HCT116 (cell line): ENCODE measurements at regions not wholly inside any gene's neighbourhood (a gene's known extent, or its start where the extent isn't known, plus 50 kb on each side); places are given as distances from the start of the nearest gene placed in this dataset.

Experiments
- ATAC-seq: fragments of 200-7000 bp; cut with Tn5 transposase; 2 replicates; pipeline ENCODE4 v1.9.1; 2020; ENCODE audit warnings: mild to moderate bottlenecking, moderate library complexity
- BruUV-seq: library from RNA; stranded (reverse); fragments of 400-500 nt; replicated peaks from 2 replicates; lab custom pipeline; 2021; lab: Mats Ljungman, UMichigan
- CTCF ChIA-PET: fragments of 300-600 bp; sonication (Branson Sonifier 250); formaldehyde crosslinking; loops from one replicate; lab custom pipeline; 2021; ENCODE audit warnings: antibody characterized with exemption; lab: Charles Lee
- POLR2A ChIA-PET: fragments of 300-600, 350-600 bp; sonication (Branson Sonifier 250); formaldehyde crosslinking; loops from one replicate; lab custom pipeline; 2021; ENCODE audit warnings: antibody characterized with exemption; lab: Charles Lee
- RAD21 ChIA-PET, 2 experiments: fragments of 300-600 bp; sonication (Branson Sonifier 250); formaldehyde crosslinking; loops; one replicate each; lab custom pipeline; 2023; ENCODE audit warnings: low total read pairs in 2 of 2; ENCODE audit not compliant: uncharacterized antibody in 2 of 2, unreplicated experiment in 2 of 2, low non-redundant PET in 1 of 2; lab: Charles Lee
- DNase-seq: peaks from one replicate; pipeline ENCODE4 v3.0.0-alpha.2; 2010; ENCODE audit warnings: low read depth, low spot score
- H2AFZ ChIP-seq: fragments of 200-600 bp; shearing (Covaris generic), sonication (generic); 2 replicates; pipeline ENCODE4 v1.6.1; 2017; ENCODE audit warnings: low read depth, mixed run types, mixed read lengths, antibody characterized with exemption, low read length; ENCODE audit not compliant: poor library complexity, severe bottlenecking
- H3K27ac ChIP-seq: 2 replicates; pipeline ENCODE4 v1.5.1; 2012; ENCODE audit warnings: low read depth, low read length
- H3K27me3 ChIP-seq: fragments of 200-600 bp; sonication (generic); 2 replicates; pipeline ENCODE4 v1.6.1; 2016; ENCODE audit warnings: mixed run types, low read length, mixed read lengths; ENCODE audit not compliant: insufficient read depth
- H3K36me3 ChIP-seq, 2 experiments: fragments of 200-500 bp in 1 of 2; fragments of 200-600 bp in 1 of 2; sonication (Bioruptor generic) in 1 of 2; sonication (generic) in 1 of 2; 2 replicates each; pipeline versions ENCODE4 v1.5.1 to v1.6.1; 2014 to 2016; ENCODE audit warnings: low read length in 2 of 2, inconsistent platforms in 1 of 2, mixed read lengths in 1 of 2, mixed run types in 1 of 2; ENCODE audit not compliant: insufficient read depth in 2 of 2, control insufficient read depth in 1 of 2
- H3K4me1 ChIP-seq, 2 experiments: fragments of 200-600 bp in 1 of 2; sonication (generic) in 1 of 2; 2 replicates each; pipeline versions ENCODE4 v1.5.1 to v1.6.1; 2012 to 2017; ENCODE audit warnings: low read length in 2 of 2, inconsistent platforms in 1 of 2, mild to moderate bottlenecking in 1 of 2, mixed read lengths in 1 of 2, mixed run types in 1 of 2, moderate library complexity in 1 of 2; ENCODE audit not compliant: insufficient read depth in 2 of 2, control insufficient read depth in 1 of 2
- H3K4me2 ChIP-seq: fragments of 200-600 bp; sonication (generic); 2 replicates; pipeline ENCODE4 v1.6.1; 2017; ENCODE audit warnings: mixed run types, low read length, mixed read lengths
- H3K4me3 ChIP-seq, 2 experiments: fragments of 200-600 bp in 1 of 2; sonication (generic) in 1 of 2; replicated peaks in 1 of 2; 2 replicates each; pipeline ENCODE4 v1.5.1; 2011 to 2016; ENCODE audit warnings: low read length in 2 of 2, control low read depth in 1 of 2, low read depth in 1 of 2, mild to moderate bottlenecking in 1 of 2, mixed read lengths in 1 of 2, mixed run types in 1 of 2
- H3K79me2 ChIP-seq: fragments of 200-600 bp; sonication (generic); 2 replicates; pipeline ENCODE4 v1.6.1; 2017; ENCODE audit warnings: mild to moderate bottlenecking, mixed run types, low read length, moderate library complexity, mixed read lengths; ENCODE audit not compliant: insufficient read depth
- H3K9ac ChIP-seq: fragments of 200-600 bp; sonication (generic); 2 replicates; pipeline ENCODE4 v1.6.1; 2016; ENCODE audit warnings: low read length, mixed read lengths
- H3K9me2 ChIP-seq: fragments of 200-600 bp; sonication (generic), shearing (Covaris generic); 2 replicates; pipeline ENCODE4 v1.6.1; 2017; ENCODE audit warnings: mixed run types, mild to moderate bottlenecking, moderate library complexity; ENCODE audit not compliant: insufficient read depth
- H3K9me3 ChIP-seq, 2 experiments: fragments of 200-500 bp in 1 of 2; fragments of 200-600 bp in 1 of 2; sonication (Bioruptor generic) in 1 of 2; sonication (generic) in 1 of 2; 2 replicates each; pipeline ENCODE4 v1.6.1; 2014 to 2017; ENCODE audit warnings: low read length in 2 of 2, mixed read lengths in 2 of 2, inconsistent platforms in 1 of 2, low read depth in 1 of 2, mild to moderate bottlenecking in 1 of 2, mixed run types in 1 of 2, moderate library complexity in 1 of 2; ENCODE audit not compliant: control insufficient read depth in 1 of 2, insufficient read depth in 1 of 2
- H4K20me1 ChIP-seq: fragments of 200-600 bp; sonication (generic), shearing (Covaris generic); 2 replicates; pipeline ENCODE4 v1.6.1; 2017; ENCODE audit warnings: mixed run types, mild to moderate bottlenecking, moderate library complexity; ENCODE audit not compliant: insufficient read depth
- CBX3 ChIP-seq: IDR thresholded peaks from 2 replicates; pipeline ENCODE4 v1.6.1; 2012; ENCODE audit warnings: low read depth
- CEBPB ChIP-seq: IDR thresholded peaks from 2 replicates; pipeline ENCODE4 v1.6.1; 2012; ENCODE audit warnings: low read depth
- EGR1 ChIP-seq: IDR thresholded peaks from 2 replicates; pipeline ENCODE4 v1.6.1; 2012; ENCODE audit warnings: low read depth
- EZH2 ChIP-seq: fragments of 200-600 bp; sonication (generic); IDR thresholded peaks from 2 replicates; pipeline ENCODE4 v1.6.1; 2017; ENCODE audit warnings: antibody characterized with exemption, mixed run types
- JUND ChIP-seq: IDR thresholded peaks from 2 replicates; pipeline ENCODE4 v1.6.1; 2012
- POLR2A ChIP-seq: IDR thresholded peaks from 2 replicates; pipeline ENCODE4 v1.7.0; 2011; ENCODE audit warnings: borderline replicate concordance; ENCODE audit not compliant: insufficient read depth, insufficient read length; ENCODE audit errors: extremely low read depth
- POLR2AphosphoS5 ChIP-seq: IDR thresholded peaks from 2 replicates; pipeline ENCODE4 v1.6.1; 2011; ENCODE audit warnings: mild to moderate bottlenecking, low read depth, low read length, moderate library complexity
- SIN3A ChIP-seq: IDR thresholded peaks from 2 replicates; pipeline ENCODE4 v1.6.1; 2012; ENCODE audit warnings: low read depth
- SP1 ChIP-seq: IDR thresholded peaks from 2 replicates; pipeline ENCODE4 v1.6.1; 2012; ENCODE audit warnings: low read depth
- SRF ChIP-seq: IDR thresholded peaks from 2 replicates; pipeline ENCODE4 v1.6.1; 2012; ENCODE audit warnings: low read depth
- TCF7L2 ChIP-seq: IDR thresholded peaks from 2 replicates; pipeline ENCODE4 v1.7.0; 2011; ENCODE audit warnings: borderline replicate concordance, inconsistent platforms; ENCODE audit not compliant: insufficient read depth, insufficient read length; ENCODE audit errors: extremely low read depth
- YY1 ChIP-seq: IDR thresholded peaks from 2 replicates; pipeline ENCODE4 v1.6.1; 2011; ENCODE audit warnings: low read length, low read depth, moderate library complexity, mild to moderate bottlenecking; ENCODE audit not compliant: insufficient replicate concordance; ENCODE audit errors: extremely low read depth
- ZNF274 ChIP-seq: fragments of 200-500 bp; sonication (Bioruptor generic); IDR thresholded peaks from 2 replicates; pipeline ENCODE4 v1.6.1; 2014; ENCODE audit warnings: mild to moderate bottlenecking, low read depth, low read length, inconsistent platforms
- intact Hi-C: fragments of 100-400 bp; cut with micrococcal nuclease; formaldehyde crosslinking; loops from 2 replicates; pipeline ENCODE4 v1.10.0; 2022
- TF ChIP-seq, protein P1 (sequence below): IDR thresholded peaks from 2 replicates; pipeline ENCODE4 v1.6.1; 2012
- TF ChIP-seq, protein P2 (sequence below): IDR thresholded peaks from 2 replicates; pipeline ENCODE4 v1.6.1; 2012
- TF ChIP-seq, protein P3 (sequence below): IDR thresholded peaks from 2 replicates; pipeline ENCODE4 v1.6.1; 2012; ENCODE audit warnings: low read depth
- TF ChIP-seq, protein P4 (sequence below), 3 experiments: fragments of 200-600 bp in 1 of 3; sonication (generic) in 1 of 3; IDR thresholded peaks in 2 of 3; conservative IDR thresholded peaks in 1 of 3; 2 replicates each; pipeline ENCODE4 v1.5.1; 2012 to 2017; ENCODE audit warnings: low read depth in 2 of 3, low read length in 2 of 3, antibody characterized with exemption in 1 of 3, borderline replicate concordance in 1 of 3, control low read depth in 1 of 3, mild to moderate bottlenecking in 1 of 3, mixed read lengths in 1 of 3, mixed run types in 1 of 3, moderate library complexity in 1 of 3; ENCODE audit not compliant: insufficient read depth in 1 of 3

DNA sequence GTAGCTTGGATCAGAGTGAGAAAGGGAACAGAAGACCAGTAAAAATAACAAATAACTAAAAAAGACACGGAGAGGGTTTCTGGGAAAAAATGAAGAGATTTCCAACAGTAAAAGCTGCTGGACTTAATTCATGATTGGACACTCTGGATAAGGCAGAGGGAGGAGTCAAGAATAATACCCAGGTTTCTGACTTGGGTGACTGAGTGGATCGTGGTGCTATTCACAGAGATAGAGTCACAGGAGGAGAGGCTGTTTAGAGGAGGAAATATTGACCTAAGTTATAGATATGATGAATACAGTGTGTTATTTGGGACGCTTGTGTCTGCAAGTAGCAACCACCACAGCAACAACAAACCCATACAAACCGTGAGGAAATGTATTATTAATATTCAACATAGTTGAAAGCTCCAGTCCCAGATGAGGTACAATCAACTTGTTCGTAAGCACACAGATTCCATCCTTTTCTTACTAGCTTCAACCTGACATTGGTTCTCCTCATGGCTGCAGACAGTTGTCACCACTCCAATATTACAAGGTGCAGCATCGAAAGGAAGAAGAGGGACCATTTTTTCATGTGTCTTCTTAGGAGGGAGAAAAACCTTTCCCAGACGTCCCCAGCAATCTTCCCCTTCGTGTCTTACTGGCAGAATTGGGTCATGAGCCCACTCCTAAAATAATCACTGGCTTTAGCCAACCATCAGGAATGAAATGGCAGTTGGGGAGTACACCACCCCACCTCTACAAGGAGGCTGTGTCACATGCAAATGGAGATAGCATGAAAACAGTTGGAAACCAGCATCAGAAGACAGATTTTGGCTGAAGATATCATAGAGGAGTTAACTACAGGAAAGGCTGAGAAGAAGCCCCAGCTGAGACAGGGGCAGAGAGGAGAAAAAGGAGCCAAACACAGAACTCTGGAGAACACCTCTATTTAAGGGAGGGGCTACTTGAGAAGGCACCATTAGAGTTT, 387.8 kb downstream of the SHQ1 start:
- no peak overlapping the region for H3K9ac ChIP-seq
- H3K9me2 ChIP-seq: no peaks in the 10 kb centered on the region

More for the DNA sequence above, 387.8 kb downstream of the SHQ1 start:
- CTCF ChIA-PET: no interaction called here
- Histone ChIP-seq H3K36me3 (no peaks in the 10 kb centered on the region), H3K4me3 (no peak overlapping the region), H3K4me1 (peaks cover 17 to 21% of the 10 kb centered on the region in 2 experiments), H3K4me2 (no peak overlapping the region), H2AFZ (no peak overlapping the region), H3K79me2 (no peaks in the 10 kb centered on the region), H3K9me3 (no peaks in the 10 kb centered on the region), H3K27ac (no peak overlapping the region), H3K27me3 (peaks cover 6% of the 10 kb centered on the region; the same call in 1 of the 2 replicates), H4K20me1 (no peaks in the 10 kb centered on the region)
- no peak for TF ChIP-seq CBX3
- TF ChIP-seq, protein P1, sequence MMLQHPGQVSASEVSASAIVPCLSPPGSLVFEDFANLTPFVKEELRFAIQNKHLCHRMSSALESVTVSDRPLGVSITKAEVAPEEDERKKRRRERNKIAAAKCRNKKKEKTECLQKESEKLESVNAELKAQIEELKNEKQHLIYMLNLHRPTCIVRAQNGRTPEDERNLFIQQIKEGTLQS: no peak
- no peak for TF ChIP-seq SRF
- no peak for TF ChIP-seq EGR1
- TF ChIP-seq JUND: no peak
- no peak for TF ChIP-seq TCF7L2
- TF ChIP-seq, protein P2, sequence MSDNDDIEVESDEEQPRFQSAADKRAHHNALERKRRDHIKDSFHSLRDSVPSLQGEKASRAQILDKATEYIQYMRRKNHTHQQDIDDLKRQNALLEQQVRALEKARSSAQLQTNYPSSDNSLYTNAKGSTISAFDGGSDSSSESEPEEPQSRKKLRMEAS: no peak
- TF ChIP-seq CEBPB: no peak
- no peak for TF ChIP-seq POLR2AphosphoS5
- TF ChIP-seq, protein P3, sequence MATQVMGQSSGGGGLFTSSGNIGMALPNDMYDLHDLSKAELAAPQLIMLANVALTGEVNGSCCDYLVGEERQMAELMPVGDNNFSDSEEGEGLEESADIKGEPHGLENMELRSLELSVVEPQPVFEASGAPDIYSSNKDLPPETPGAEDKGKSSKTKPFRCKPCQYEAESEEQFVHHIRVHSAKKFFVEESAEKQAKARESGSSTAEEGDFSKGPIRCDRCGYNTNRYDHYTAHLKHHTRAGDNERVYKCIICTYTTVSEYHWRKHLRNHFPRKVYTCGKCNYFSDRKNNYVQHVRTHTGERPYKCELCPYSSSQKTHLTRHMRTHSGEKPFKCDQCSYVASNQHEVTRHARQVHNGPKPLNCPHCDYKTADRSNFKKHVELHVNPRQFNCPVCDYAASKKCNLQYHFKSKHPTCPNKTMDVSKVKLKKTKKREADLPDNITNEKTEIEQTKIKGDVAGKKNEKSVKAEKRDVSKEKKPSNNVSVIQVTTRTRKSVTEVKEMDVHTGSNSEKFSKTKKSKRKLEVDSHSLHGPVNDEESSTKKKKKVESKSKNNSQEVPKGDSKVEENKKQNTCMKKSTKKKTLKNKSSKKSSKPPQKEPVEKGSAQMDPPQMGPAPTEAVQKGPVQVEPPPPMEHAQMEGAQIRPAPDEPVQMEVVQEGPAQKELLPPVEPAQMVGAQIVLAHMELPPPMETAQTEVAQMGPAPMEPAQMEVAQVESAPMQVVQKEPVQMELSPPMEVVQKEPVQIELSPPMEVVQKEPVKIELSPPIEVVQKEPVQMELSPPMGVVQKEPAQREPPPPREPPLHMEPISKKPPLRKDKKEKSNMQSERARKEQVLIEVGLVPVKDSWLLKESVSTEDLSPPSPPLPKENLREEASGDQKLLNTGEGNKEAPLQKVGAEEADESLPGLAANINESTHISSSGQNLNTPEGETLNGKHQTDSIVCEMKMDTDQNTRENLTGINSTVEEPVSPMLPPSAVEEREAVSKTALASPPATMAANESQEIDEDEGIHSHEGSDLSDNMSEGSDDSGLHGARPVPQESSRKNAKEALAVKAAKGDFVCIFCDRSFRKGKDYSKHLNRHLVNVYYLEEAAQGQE: no peak
- TF ChIP-seq ZNF274: no peak
- TF ChIP-seq SP1: no peak
- TF ChIP-seq POLR2A: no peak
- no peak for TF ChIP-seq YY1
- TF ChIP-seq SIN3A: no peak
- TF ChIP-seq EZH2: no peak
- TF ChIP-seq, protein P4, sequence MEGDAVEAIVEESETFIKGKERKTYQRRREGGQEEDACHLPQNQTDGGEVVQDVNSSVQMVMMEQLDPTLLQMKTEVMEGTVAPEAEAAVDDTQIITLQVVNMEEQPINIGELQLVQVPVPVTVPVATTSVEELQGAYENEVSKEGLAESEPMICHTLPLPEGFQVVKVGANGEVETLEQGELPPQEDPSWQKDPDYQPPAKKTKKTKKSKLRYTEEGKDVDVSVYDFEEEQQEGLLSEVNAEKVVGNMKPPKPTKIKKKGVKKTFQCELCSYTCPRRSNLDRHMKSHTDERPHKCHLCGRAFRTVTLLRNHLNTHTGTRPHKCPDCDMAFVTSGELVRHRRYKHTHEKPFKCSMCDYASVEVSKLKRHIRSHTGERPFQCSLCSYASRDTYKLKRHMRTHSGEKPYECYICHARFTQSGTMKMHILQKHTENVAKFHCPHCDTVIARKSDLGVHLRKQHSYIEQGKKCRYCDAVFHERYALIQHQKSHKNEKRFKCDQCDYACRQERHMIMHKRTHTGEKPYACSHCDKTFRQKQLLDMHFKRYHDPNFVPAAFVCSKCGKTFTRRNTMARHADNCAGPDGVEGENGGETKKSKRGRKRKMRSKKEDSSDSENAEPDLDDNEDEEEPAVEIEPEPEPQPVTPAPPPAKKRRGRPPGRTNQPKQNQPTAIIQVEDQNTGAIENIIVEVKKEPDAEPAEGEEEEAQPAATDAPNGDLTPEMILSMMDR (IDR thresholded peaks at IDR 0.05 in 2 of 3, conservative IDR thresholded peaks at IDR 0.05 in 1 of 3; ENCODE audit: borderline replicate concordance in 1 of 3, insufficient read depth in 1 of 3, low read depth in 2 of 3, low read length in 2 of 3): no peak
- intact Hi-C loops: no loop called here
- no TSS peak for BruUV-seq
- DNase-seq (no peak), ATAC-seq (no peak)
- POLR2A ChIA-PET: no interaction called here
- RAD21 ChIA-PET: no interaction called here
